ENCODE measurements at regions not wholly inside any gene's neighbourhood (a gene's known extent, or its start where the extent isn't known, plus 50 kb on each side); places are given as distances from the start of the nearest gene placed in this dataset.

DNA sequence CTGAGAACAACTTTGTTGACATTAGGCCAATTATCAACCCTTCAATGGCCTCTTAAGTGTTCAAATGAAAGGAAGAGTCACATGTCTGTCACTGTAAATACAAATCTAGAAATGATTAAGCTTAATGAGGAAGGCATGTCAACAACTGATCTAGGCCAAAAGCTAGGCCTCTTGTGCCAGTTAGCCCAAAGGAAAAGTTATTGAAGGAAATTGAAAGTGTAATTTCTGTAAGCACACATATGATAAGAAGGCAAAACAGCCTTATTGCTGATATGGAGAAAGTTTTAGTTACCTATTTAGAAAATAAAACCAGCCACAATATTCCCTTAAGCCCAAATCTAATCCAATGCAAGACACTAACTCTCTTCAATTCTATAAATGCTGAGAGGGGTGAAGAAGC is 604.7 kb downstream of the SLITRK6 start:
- intact Hi-C loops (cut with DNase I; ENCODE audit: low total_unique reads), result no loop called here
- TF ChIP-seq, protein P1, sequence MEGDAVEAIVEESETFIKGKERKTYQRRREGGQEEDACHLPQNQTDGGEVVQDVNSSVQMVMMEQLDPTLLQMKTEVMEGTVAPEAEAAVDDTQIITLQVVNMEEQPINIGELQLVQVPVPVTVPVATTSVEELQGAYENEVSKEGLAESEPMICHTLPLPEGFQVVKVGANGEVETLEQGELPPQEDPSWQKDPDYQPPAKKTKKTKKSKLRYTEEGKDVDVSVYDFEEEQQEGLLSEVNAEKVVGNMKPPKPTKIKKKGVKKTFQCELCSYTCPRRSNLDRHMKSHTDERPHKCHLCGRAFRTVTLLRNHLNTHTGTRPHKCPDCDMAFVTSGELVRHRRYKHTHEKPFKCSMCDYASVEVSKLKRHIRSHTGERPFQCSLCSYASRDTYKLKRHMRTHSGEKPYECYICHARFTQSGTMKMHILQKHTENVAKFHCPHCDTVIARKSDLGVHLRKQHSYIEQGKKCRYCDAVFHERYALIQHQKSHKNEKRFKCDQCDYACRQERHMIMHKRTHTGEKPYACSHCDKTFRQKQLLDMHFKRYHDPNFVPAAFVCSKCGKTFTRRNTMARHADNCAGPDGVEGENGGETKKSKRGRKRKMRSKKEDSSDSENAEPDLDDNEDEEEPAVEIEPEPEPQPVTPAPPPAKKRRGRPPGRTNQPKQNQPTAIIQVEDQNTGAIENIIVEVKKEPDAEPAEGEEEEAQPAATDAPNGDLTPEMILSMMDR (IDR thresholded peaks at IDR 0.05), result no peak
- TF ChIP-seq POLR2A (IDR thresholded peaks at IDR 0.05) (no peak), POLR2AphosphoS5 (IDR thresholded peaks at IDR 0.05) (no peak), EP300 (IDR thresholded peaks at IDR 0.05) (no peak)
- H3K9me3 ChIP-seq, result no peaks in the 10 kb centered on the region
- H3K4me3 ChIP-seq, result no peak overlapping the region
- peak in 1 of 2 donors; percentile 9 for DNase-seq
- H3K27me3 ChIP-seq, result no peaks in the 10 kb centered on the region
- no peaks in the 10 kb centered on the region for H3K4me1 ChIP-seq
- H3K36me3 ChIP-seq, result no peaks in the 10 kb centered on the region
- no peak overlapping the region for H3K27ac ChIP-seq

DNA sequence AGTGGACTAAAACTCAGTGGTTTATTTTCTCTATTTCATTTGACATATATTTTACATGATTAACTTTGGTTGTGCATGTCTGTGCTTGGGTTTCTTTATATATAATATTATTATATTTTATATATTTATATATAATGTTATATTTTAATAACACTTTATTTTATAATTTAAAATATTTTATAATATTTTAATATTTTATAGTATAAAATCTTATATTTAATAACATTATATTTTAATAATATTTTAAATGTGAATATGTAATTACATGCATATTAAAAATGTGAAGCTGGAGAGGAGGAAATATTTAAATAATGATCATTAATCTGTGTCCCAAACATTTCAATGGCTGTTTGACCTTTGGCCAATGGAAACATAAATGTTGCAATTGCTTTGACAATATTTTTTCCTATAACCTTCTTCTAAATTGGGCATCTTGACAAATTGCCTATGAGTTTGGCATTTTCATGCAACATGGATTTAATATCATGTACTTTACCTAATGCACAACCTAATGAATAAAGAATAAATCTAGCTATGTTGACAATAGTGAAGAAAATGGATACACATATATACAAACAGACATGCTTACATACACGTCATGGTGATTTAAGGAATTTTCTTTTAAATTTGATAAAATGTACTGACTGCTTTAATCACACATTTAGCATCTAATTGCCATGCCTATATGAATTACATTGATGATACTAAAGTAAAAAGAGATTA is 607.1 kb downstream of the SLITRK6 start:
- Histone ChIP-seq H3K36me3 (no peaks in the 10 kb centered on the region), H3K27ac (no peak overlapping the region), H3K27me3 (no peaks in the 10 kb centered on the region), H3K9me3 (no peaks in the 10 kb centered on the region), H3K4me1 (no peaks in the 10 kb centered on the region), H3K4me3 (no peak overlapping the region)
- no peak for DNase-seq
- WGBS, 5 donors, result 72 to 82% (median 75%) methylated on average over 1 of the region's 1 CpG
- no peak for TF ChIP-seq POLR2A (IDR thresholded peaks at IDR 0.05)
- TF ChIP-seq EP300 (IDR thresholded peaks at IDR 0.05), result no peak
- TF ChIP-seq, protein P1 (IDR thresholded peaks at IDR 0.05), result no peak
- TF ChIP-seq POLR2AphosphoS5 (IDR thresholded peaks at IDR 0.05), result no peak
- intact Hi-C loops (cut with DNase I; ENCODE audit: low total_unique reads), result no loop called here

DNA sequence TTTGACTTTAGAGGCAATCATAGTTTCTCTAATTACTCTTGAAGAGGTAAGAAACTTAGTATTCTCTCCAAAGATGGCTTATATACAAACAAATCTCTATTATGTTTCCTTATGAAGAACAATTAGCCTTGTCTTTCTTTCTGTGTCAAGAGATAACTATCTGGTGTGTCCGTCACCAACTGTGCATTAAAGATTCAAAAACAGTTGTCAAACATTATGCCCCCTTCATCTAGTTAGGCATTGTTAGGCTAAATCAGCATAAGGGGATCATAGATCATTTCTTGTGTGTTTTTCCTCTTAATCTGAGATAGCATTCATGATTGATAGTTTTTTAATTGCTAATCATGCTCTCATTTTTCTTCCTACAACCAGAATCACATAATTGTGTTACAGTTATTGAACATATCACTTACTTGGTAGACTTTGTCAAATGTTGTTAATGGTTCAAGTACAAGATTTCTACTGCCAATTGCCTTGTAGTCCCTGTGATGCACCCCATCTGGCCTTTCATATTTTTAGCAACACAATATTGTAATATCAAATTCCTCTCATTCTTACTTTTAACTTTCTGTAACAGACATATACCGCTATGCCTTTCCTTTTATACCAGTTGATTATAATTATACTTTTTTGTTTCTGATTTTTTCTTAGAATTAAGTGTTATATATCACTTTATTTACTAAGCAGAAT is 612.7 kb downstream of the SLITRK6 start:
- 73 to 85% (median 78%) methylated on average over 2 of the region's 2 CpGs for WGBS, 5 donors
- TF ChIP-seq POLR2A (IDR thresholded peaks at IDR 0.05) (no peak), EP300 (IDR thresholded peaks at IDR 0.05) (no peak), POLR2AphosphoS5 (IDR thresholded peaks at IDR 0.05) (no peak)
- TF ChIP-seq, protein P1 (IDR thresholded peaks at IDR 0.05), result no peak
- Histone ChIP-seq H3K36me3 (no peaks in the 10 kb centered on the region), H3K4me1 (no peaks in the 10 kb centered on the region), H3K4me3 (no peak overlapping the region), H3K27ac (no peak overlapping the region), H3K27me3 (no peaks in the 10 kb centered on the region), H3K9me3 (peaks cover 0 to 4% (median 0%) of the 10 kb centered on the region in 4 donors)
- intact Hi-C loops (cut with DNase I; ENCODE audit: low total_unique reads), result no loop called here
- DNase-seq, result no peak

DNA sequence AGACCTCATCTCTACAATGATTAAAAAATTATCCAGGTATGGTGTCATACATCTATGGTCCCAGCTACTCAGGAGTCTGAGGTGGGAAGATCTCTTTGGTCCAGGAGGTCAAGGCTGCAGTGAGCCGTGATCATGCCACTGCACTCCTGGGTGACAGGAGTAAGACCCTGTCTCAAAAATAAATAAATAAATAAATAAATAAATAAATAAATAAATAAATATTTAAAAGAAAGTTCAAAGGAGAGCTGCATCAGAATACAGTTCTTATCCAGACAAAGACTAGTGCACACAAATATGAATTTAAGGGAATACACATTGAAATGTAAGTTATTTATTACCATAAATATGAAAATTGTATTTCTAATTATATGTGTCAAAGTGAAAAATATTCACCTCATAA is 624.9 kb downstream of the SLITRK6 start:
- H3K4me1 ChIP-seq, result no peaks in the 10 kb centered on the region
- WGBS, 5 donors, result 88 to 97% (median 95%) methylated on average over 1 of the region's 1 CpG
- no peak overlapping the region for H3K27ac ChIP-seq
- H3K36me3 ChIP-seq, result no peaks in the 10 kb centered on the region
- H3K4me3 ChIP-seq, result no peak overlapping the region
- intact Hi-C loops (cut with DNase I; ENCODE audit: low total_unique reads), result no loop called here
- H3K27me3 ChIP-seq, result no peaks in the 10 kb centered on the region
- no peak for DNase-seq
- H3K9me3 ChIP-seq, result peaks cover 0 to 12% (median 0%) of the 10 kb centered on the region in 4 donors
- TF ChIP-seq POLR2AphosphoS5 (IDR thresholded peaks at IDR 0.05), result no peak
- no peak for TF ChIP-seq POLR2A (IDR thresholded peaks at IDR 0.05)
- no peak for TF ChIP-seq EP300 (IDR thresholded peaks at IDR 0.05)
- TF ChIP-seq, protein P1 (IDR thresholded peaks at IDR 0.05), result no peak

Data from stomach (tissue), 8 donors.